Neural cell (in vitro differentiated cells): ENCODE measurements at regions not wholly inside any gene's neighbourhood (a gene's known extent, or its start where the extent isn't known, plus 50 kb on each side); places are given as distances from the start of the nearest gene placed in this dataset.

ENCODE experiments used
- H2AFZ ChIP-seq: fragments of 200-600, 300-800 bp; sonication (generic), shearing (Covaris generic); 2 replicates; pipeline ENCODE4 v1.6.0; 2014; ENCODE audit warnings: low read depth, mild to moderate bottlenecking, antibody characterized with exemption, low read length, moderate library complexity
- H3F3A ChIP-seq: fragments of 200-600 bp; shearing (Covaris generic); 2 replicates; pipeline ENCODE4 v1.6.1; 2016; ENCODE audit warnings: mild to moderate bottlenecking, moderate library complexity, mixed read lengths, antibody characterized with exemption, low read length; ENCODE audit not compliant: insufficient read depth, poor library complexity, severe bottlenecking
- H3K27ac ChIP-seq: fragments of 200-600, 300-800 bp; sonication (generic), shearing (Covaris generic); 2 replicates; pipeline ENCODE4 v1.5.1; 2014; ENCODE audit warnings: mild to moderate bottlenecking, low read length, moderate library complexity
- H3K27me3 ChIP-seq: fragments of 300-800, 200-600 bp; sonication (generic), shearing (Covaris generic); 2 replicates; pipeline ENCODE4 v1.6.0; 2014; ENCODE audit warnings: mild to moderate bottlenecking, low read depth, low read length, moderate library complexity; ENCODE audit not compliant: insufficient read depth
- H3K36me3 ChIP-seq: fragments of 300-800, 200-600 bp; sonication (generic), shearing (Covaris generic); 2 replicates; pipeline ENCODE4 v1.5.1; 2014; ENCODE audit warnings: mild to moderate bottlenecking, antibody characterized with exemption, low read length, moderate library complexity; ENCODE audit not compliant: insufficient read depth
- H3K4me2 ChIP-seq: fragments of 300-800, 200-600 bp; sonication (generic), shearing (Covaris generic); 2 replicates; pipeline ENCODE4 v1.6.0; 2014; ENCODE audit warnings: mild to moderate bottlenecking, low read length
- H3K4me3 ChIP-seq: fragments of 300-800, 200-600 bp; sonication (generic), shearing (Covaris generic); 2 replicates; pipeline ENCODE4 v1.5.1; 2014; ENCODE audit warnings: mild to moderate bottlenecking, low read length, moderate library complexity
- H3K79me2 ChIP-seq: fragments of 200-600 bp; shearing (Covaris generic); replicated peaks from 2 replicates; pipeline ENCODE4 v1.6.0; 2014; ENCODE audit warnings: mild to moderate bottlenecking, low read length, moderate library complexity; ENCODE audit not compliant: insufficient read depth
- H3K9ac ChIP-seq: fragments of 300-800, 200-600 bp; sonication (generic), shearing (Covaris generic); 2 replicates; pipeline ENCODE4 v1.6.1; 2016; ENCODE audit warnings: mild to moderate bottlenecking, low read length, mixed read lengths
- H3K9me2 ChIP-seq: fragments of 200-600 bp; shearing (Covaris generic); 2 replicates; pipeline ENCODE4 v1.6.1; 2016; ENCODE audit warnings: mild to moderate bottlenecking, low read length, mixed read lengths; ENCODE audit not compliant: insufficient read depth
- H3K9me3 ChIP-seq: fragments of 200-600, 300-800 bp; sonication (generic), shearing (Covaris generic); 2 replicates; pipeline ENCODE4 v1.6.1; 2016; ENCODE audit warnings: mild to moderate bottlenecking, mixed run types, low read length, moderate library complexity, mixed read lengths
- H4K20me1 ChIP-seq: fragments of 200-600 bp; shearing (Covaris generic); 2 replicates; pipeline ENCODE4 v1.6.1; 2016; ENCODE audit warnings: mild to moderate bottlenecking, mixed run types; ENCODE audit not compliant: insufficient read depth
- EP300 ChIP-seq: fragments of 450-650 bp; conservative IDR thresholded peaks from 2 replicates; pipeline ENCODE4 v1.6.1; 2014; ENCODE audit warnings: antibody characterized with exemption, mild to moderate bottlenecking, moderate library complexity; ENCODE audit not compliant: poor library complexity, severe bottlenecking
- EZH2 ChIP-seq: fragments of 200-600, 300-800 bp; shearing (Covaris generic), sonication (generic); IDR thresholded peaks from 2 replicates; pipeline ENCODE4 v1.6.1; 2014; ENCODE audit warnings: antibody characterized with exemption, low read length, borderline replicate concordance, mild to moderate bottlenecking; ENCODE audit not compliant: insufficient read depth, poor library complexity, severe bottlenecking
- MXI1 ChIP-seq: fragments of 450-650 bp; conservative IDR thresholded peaks from 2 replicates; pipeline ENCODE4 v1.6.1; 2014; ENCODE audit warnings: antibody characterized with exemption, mild to moderate bottlenecking; ENCODE audit not compliant: poor library complexity, severe bottlenecking
- POLR2AphosphoS5 ChIP-seq: IDR thresholded peaks from 2 replicates; pipeline ENCODE4 v1.6.1; 2012
- RAD21 ChIP-seq: fragments of 450-650 bp; conservative IDR thresholded peaks from 2 replicates; pipeline ENCODE4 v1.6.1; 2014; ENCODE audit warnings: antibody characterized with exemption, mild to moderate bottlenecking, moderate library complexity
- SMC3 ChIP-seq: fragments of 450-650 bp; conservative IDR thresholded peaks from 2 replicates; pipeline ENCODE4 v1.6.1; 2014; ENCODE audit warnings: antibody characterized with exemption, mild to moderate bottlenecking, moderate library complexity; ENCODE audit not compliant: poor library complexity
- TAF1 ChIP-seq: IDR thresholded peaks from 2 replicates; pipeline ENCODE4 v1.6.1; 2012; ENCODE audit warnings: low read depth
- TF ChIP-seq, protein P1 (sequence below): IDR thresholded peaks from 2 replicates; pipeline ENCODE4 v1.6.1; 2012; ENCODE audit warnings: borderline replicate concordance
- TF ChIP-seq, protein P2 (sequence below): fragments of 450-650 bp; IDR thresholded peaks from 2 replicates; pipeline ENCODE4 v1.5.1; 2014; ENCODE audit warnings: antibody characterized with exemption, mild to moderate bottlenecking, moderate library complexity; ENCODE audit not compliant: poor library complexity, severe bottlenecking

- Histone ChIP-seq H3K9ac (no peak overlapping the region), H3K79me2 (no peaks in the 10 kb centered on the region), H3K27ac (no peak overlapping the region), H3K4me2 (no peak overlapping the region), H2AFZ (no peak overlapping the region), H3K36me3 (no peaks in the 10 kb centered on the region), H3F3A (no peaks in the 10 kb centered on the region), H3K9me3 (no peaks in the 10 kb centered on the region), H3K4me3 (no peak overlapping the region), H3K9me2 (no peaks in the 10 kb centered on the region), H4K20me1 (no peaks in the 10 kb centered on the region), H3K27me3 (no peaks in the 10 kb centered on the region)
- no peak for TF ChIP-seq TAF1
- no peak for TF ChIP-seq MXI1
- TF ChIP-seq EP300 = no peak
- TF ChIP-seq, protein P1, sequence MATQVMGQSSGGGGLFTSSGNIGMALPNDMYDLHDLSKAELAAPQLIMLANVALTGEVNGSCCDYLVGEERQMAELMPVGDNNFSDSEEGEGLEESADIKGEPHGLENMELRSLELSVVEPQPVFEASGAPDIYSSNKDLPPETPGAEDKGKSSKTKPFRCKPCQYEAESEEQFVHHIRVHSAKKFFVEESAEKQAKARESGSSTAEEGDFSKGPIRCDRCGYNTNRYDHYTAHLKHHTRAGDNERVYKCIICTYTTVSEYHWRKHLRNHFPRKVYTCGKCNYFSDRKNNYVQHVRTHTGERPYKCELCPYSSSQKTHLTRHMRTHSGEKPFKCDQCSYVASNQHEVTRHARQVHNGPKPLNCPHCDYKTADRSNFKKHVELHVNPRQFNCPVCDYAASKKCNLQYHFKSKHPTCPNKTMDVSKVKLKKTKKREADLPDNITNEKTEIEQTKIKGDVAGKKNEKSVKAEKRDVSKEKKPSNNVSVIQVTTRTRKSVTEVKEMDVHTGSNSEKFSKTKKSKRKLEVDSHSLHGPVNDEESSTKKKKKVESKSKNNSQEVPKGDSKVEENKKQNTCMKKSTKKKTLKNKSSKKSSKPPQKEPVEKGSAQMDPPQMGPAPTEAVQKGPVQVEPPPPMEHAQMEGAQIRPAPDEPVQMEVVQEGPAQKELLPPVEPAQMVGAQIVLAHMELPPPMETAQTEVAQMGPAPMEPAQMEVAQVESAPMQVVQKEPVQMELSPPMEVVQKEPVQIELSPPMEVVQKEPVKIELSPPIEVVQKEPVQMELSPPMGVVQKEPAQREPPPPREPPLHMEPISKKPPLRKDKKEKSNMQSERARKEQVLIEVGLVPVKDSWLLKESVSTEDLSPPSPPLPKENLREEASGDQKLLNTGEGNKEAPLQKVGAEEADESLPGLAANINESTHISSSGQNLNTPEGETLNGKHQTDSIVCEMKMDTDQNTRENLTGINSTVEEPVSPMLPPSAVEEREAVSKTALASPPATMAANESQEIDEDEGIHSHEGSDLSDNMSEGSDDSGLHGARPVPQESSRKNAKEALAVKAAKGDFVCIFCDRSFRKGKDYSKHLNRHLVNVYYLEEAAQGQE = no peak
- no peak for TF ChIP-seq RAD21
- TF ChIP-seq SMC3 = no peak
- no peak for TF ChIP-seq EZH2
- TF ChIP-seq, protein P2, sequence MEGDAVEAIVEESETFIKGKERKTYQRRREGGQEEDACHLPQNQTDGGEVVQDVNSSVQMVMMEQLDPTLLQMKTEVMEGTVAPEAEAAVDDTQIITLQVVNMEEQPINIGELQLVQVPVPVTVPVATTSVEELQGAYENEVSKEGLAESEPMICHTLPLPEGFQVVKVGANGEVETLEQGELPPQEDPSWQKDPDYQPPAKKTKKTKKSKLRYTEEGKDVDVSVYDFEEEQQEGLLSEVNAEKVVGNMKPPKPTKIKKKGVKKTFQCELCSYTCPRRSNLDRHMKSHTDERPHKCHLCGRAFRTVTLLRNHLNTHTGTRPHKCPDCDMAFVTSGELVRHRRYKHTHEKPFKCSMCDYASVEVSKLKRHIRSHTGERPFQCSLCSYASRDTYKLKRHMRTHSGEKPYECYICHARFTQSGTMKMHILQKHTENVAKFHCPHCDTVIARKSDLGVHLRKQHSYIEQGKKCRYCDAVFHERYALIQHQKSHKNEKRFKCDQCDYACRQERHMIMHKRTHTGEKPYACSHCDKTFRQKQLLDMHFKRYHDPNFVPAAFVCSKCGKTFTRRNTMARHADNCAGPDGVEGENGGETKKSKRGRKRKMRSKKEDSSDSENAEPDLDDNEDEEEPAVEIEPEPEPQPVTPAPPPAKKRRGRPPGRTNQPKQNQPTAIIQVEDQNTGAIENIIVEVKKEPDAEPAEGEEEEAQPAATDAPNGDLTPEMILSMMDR = no peak
- TF ChIP-seq POLR2AphosphoS5 = no peak
Measured at GRCh38 chr7:84281518-84281917, 86.9 kb upstream of the SEMA3A start.

DNA sequence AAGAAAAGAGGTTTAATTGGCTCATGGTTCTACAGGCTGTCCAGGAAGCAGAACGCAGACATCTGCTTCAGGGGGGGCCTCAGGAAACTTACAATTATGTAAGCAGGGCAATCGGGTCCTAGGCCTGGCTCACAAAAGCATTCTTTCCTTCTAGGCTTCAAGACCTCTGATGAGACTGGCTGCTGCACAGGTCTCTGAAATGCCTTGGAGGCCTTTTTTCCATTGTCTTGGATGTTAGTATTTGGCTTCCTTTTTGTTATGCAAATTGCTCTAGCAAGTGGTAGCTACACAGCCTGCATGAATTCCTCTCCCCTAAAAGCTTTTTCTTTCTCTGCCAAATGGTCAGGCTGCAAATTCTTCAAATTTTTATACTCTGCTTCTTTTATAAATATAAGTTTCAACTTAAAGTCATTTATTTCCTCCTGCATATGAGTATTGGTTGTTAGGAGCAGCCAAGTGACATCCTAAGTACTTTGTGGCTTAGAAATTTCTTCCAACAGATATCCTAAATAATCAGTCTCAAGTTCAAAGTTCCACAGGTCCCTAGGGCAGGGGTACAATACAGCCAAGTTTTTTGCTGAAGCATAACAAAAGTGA, 83.1 kb upstream of the SEMA3A start:
- Histone ChIP-seq H2AFZ (no peak overlapping the region), H3K4me3 (no peak overlapping the region), H3K9ac (no peak overlapping the region), H3K4me2 (no peak overlapping the region), H3K27me3 (no peaks in the 10 kb centered on the region), H4K20me1 (no peaks in the 10 kb centered on the region), H3K9me2 (no peaks in the 10 kb centered on the region), H3F3A (no peaks in the 10 kb centered on the region), H3K79me2 (no peaks in the 10 kb centered on the region), H3K27ac (no peak overlapping the region), H3K9me3 (no peaks in the 10 kb centered on the region), H3K36me3 (no peaks in the 10 kb centered on the region)
- TF ChIP-seq MXI1 = no peak
- no peak for TF ChIP-seq EZH2
- no peak for TF ChIP-seq POLR2AphosphoS5
- TF ChIP-seq, protein P1 = no peak
